Kidney epithelial cell (primary cell): ENCODE measurements at regions not wholly inside any gene's neighbourhood (a gene's known extent, or its start where the extent isn't known, plus 50 kb on each side); places are given as distances from the start of the nearest gene placed in this dataset.

Experiments used
- DNase-seq: peaks from one replicate; pipeline ENCODE4 v3.0.0-alpha.2; 2010; ENCODE audit warnings: low read depth
- H3K27me3 ChIP-seq: 2 replicates; pipeline ENCODE4 v1.6.0; 2011; ENCODE audit warnings: low read length; ENCODE audit not compliant: control insufficient read depth, insufficient read depth
- H3K36me3 ChIP-seq: 2 replicates; pipeline ENCODE4 v1.5.1; 2011; ENCODE audit warnings: low read length; ENCODE audit not compliant: control insufficient read depth, insufficient read depth
- H3K4me3 ChIP-seq: 2 replicates; pipeline ENCODE4 v1.5.1; 2011; ENCODE audit warnings: low read depth, mild to moderate bottlenecking, control low read depth, low read length
- CTCF ChIP-seq: IDR thresholded peaks from 2 replicates; pipeline ENCODE4 v1.5.1; 2011; ENCODE audit warnings: mild to moderate bottlenecking, moderate library complexity, low read length, control low read depth, inconsistent platforms; ENCODE audit not compliant: insufficient read depth, poor library complexity, severe bottlenecking

GRCh38 chr13:22265563-22265962, 594.7 kb downstream of the FGF9 start:
- no peaks in the 10 kb centered on the region for H3K27me3 ChIP-seq
- no peak for TF ChIP-seq CTCF
- H3K4me3 ChIP-seq, result no peak overlapping the region
- H3K36me3 ChIP-seq, result no peaks in the 10 kb centered on the region
- no peak for DNase-seq

DNA sequence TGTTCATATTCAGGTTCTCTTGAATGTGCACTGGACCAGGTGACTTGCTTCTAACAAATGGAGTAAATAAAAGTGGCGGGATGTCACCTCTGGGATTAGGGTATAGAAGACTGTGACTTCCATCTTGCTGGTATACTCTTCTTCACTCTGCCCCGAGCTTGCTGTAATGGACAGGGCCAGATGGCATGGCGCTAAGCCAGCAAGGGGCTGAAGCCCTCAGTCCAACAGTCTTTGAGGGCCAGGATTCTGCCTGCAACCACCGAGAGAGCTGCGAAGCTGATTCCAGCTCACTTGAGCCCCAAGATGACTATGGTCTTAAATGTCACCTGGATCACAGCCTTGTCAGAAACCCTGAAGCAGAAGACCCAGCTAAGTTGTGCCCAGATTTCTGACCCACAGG, 600.0 kb downstream of the FGF9 start:
- Histone ChIP-seq H3K36me3 (no peaks in the 10 kb centered on the region), H3K27me3 (no peaks in the 10 kb centered on the region), H3K4me3 (no peak overlapping the region)
- no peak for DNase-seq
- TF ChIP-seq CTCF, result no peak

- Histone ChIP-seq H3K36me3 (no peaks in the 10 kb centered on the region), H3K4me3 (no peak overlapping the region), H3K27me3 (no peaks in the 10 kb centered on the region)
- TF ChIP-seq CTCF, result no peak
- DNase-seq, result no peak
Measured at GRCh38 chr13:22271903-22272302, 601.0 kb downstream of the FGF9 start.

DNA sequence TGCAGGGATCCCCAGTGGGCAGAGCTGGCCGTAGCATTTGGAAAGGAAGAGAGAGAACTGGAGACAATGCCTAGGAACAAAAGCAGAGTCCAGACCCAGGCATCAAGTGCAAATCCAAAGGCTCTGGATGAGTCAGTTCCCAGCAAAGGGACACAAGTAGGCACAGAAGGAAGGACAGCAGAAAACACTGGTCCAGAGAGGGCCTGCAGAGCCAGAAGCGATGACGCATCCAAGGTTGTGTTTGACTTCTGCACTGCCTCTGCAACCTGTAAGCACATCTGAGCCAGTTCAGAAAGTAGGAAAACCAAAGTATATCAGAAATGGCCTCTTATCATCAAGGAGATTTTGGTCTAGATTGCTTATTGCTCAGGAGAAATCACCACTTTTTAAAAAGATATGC, 604.5 kb downstream of the FGF9 start:
- DNase-seq, result no peak
- no peak overlapping the region for H3K4me3 ChIP-seq
- TF ChIP-seq CTCF, result no peak
- H3K27me3 ChIP-seq, result no peaks in the 10 kb centered on the region
- no peaks in the 10 kb centered on the region for H3K36me3 ChIP-seq

DNA sequence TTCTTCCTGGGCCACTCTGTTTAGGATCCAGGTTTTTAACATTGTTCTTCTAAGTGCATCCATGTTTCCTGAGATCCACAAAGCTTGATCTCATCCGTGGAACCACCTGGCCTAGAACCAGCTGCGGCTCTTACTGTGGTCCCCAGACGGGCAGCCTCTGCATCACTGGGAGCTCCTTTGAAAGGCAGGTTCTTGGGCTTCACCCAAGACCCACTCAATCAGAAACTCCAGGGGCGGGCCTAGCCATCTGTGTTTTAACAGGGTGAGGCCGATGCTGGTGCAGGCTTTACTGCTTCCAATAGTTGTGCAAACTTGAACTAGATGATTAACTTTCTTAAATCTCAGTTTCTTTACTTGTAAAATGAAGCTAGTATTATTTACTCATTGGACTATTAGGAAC, 605.7 kb downstream of the FGF9 start:
- no peak for DNase-seq
- Histone ChIP-seq H3K36me3 (no peaks in the 10 kb centered on the region), H3K4me3 (no peak overlapping the region), H3K27me3 (no peaks in the 10 kb centered on the region)
- TF ChIP-seq CTCF, result no peak

- H3K27me3 ChIP-seq, result no peaks in the 10 kb centered on the region
- no peak overlapping the region for H3K4me3 ChIP-seq
- no peak for DNase-seq
- peak; percentile 23 for TF ChIP-seq CTCF
- H3K36me3 ChIP-seq, result no peaks in the 10 kb centered on the region
Measured at GRCh38 chr13:22278336-22278929, 607.6 kb downstream of the FGF9 start.
